GM21515 (cell line): ENCODE measurements at regions not wholly inside any gene's neighbourhood (a gene's known extent, or its start where the extent isn't known, plus 50 kb on each side); places are given as distances from the start of the nearest gene placed in this dataset.
"Not testable (repeated sequence)": the region's sequence is repeated elsewhere in the genome, so short reads cannot be mapped to it uniquely, and the experiment has no call there.

ENCODE experiments used
- ATAC-seq: cut with Tn5 transposase; IDR thresholded peaks from one replicate; pipeline ENCODE4 v1.9.1; 2021; ENCODE audit not compliant: unreplicated experiment

DNA sequence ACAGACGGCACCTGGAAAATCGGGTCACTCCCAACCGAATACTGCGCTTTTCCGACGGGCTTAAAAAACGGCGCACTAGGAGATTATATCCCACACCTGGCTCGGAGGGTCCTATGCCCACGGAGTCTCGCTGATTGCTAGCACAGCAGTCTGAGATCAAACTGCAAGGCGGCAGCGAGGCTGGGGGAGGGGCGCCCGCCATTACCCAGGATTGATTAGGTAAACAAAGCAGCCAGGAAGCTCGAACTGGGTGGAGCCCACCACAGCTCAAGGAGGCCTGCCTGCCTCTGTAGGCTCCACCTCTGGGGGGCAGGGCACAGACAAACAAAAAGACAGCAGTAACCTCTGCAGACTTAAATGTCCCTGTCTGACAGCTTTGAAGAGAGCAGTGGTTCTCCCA is 64.5 kb downstream of the SLC30A10 start:
- not testable (repeated sequence) for ATAC-seq

GRCh38 chr1:219862366-219862765 is 66.0 kb downstream of the SLC30A10 start:
- ATAC-seq = no peak

GRCh38 chr1:219858980-219859379 is 69.4 kb downstream of the SLC30A10 start:
- no peak for ATAC-seq

GRCh38 chr1:219847215-219847855 is 81.0 kb downstream of the SLC30A10 start:
- ATAC-seq = no peak

DNA sequence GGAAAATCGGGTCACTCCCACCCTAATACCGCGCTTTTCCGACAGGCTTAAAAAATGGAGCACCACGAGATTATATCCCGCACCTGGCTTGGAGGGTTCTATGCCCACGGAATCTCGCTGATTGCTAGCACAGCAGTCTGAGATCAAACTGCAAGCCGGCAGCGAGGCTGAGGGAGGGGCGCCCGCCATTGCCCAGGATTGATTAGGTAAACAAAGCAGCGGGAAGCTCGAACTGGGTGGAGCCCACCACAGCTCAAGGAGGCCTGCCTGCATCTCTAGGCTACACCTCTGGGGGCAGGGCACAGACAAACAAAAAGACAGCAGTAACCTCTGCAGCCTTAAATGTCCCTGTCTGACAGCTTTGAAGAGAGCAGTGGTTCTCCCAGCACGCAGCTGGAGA is 88.8 kb downstream of the SLC30A10 start:
- ATAC-seq = not testable (repeated sequence)

DNA sequence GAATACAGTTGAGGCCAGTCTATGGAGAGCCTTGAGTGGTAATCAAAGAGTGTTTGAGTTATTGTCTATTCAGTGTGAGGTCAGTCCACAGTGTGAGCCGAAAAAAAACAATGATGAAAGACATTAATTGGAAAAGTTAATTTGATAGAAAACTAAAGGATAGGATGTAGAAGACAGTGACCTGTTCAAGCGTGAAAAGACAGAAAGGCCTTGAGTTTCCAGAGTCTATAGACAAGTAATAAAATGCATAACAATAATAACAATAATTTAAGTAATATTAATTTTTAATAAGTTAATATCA is 90.4 kb downstream of the SLC30A10 start:
- no peak for ATAC-seq

GRCh38 chr1:219837274-219837993 is 90.9 kb downstream of the SLC30A10 start:
- peak; percentile 58 for ATAC-seq

DNA sequence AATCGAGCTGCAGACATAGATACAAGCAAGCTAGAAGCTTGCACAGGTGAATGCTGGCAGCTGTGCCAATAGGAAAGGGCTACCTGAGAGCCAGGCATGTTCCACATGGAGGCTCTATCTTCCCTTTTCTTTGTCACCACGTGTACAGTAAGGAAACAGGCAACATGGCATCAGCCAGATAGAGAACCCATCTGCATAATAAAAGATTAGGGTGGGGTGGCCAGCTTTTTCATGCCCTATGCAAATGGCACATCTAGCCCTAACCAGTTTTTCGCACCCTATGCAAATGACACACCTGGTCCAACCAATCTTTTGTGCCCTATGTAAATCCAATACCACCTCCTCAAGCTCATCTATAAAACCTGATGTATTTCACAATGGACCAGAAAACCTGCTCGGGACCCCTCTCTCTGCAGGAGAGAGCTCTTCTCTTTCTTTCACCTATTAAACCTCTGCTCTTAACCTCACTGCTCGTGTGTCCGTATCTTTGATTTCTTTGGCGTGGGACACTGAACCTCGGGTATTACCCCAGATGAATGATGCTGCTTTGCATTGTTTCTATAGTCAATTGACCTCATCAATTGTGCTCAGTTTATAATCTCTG is 93.9 kb downstream of the SLC30A10 start:
- no peak for ATAC-seq

GRCh38 chr1:219833214-219833815 is 95.0 kb downstream of the SLC30A10 start:
- no peak for ATAC-seq

DNA sequence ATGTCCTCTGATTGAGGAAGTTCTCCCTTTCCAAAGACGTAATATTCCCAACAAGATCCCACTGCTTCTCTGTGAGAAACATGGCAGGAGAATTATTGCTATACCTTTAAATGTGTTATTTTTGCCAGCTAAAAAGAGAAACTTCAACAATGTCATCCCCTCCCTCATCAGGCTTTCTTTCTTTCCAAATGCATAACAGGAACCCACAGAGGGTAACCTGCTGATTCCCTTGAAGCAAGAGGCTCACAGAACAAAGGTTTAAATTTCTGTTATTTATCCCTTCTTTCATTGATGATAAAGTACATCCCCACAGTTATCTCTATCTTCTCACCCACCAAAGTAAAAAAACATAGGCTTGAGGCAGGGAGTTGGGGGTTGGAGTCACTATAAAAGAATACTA is 102.1 kb downstream of the SLC30A10 start:
- ATAC-seq = no peak

DNA sequence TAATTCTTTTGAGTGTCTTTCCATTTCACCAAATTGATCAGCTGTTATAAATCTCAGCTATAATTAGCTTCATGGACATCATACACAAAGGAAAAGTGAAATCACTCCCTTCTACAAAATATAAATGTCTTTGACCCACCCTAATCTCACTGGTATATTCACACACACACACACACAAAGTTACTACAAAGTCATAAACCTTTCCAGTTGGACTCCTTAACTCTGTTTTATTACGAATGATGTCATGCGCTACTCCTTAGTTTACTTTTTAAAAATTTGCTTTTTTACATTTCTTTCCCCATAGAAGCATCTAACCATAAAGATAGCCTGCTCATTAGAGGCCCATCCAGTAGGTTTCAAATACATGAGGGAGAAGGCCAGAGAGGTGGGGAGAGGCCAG is 103.0 kb downstream of the SLC30A10 start:
- no peak for ATAC-seq

- no peak for ATAC-seq
Observed at GRCh38 chr1:219824338-219824737, 104.0 kb downstream of the SLC30A10 start.

DNA sequence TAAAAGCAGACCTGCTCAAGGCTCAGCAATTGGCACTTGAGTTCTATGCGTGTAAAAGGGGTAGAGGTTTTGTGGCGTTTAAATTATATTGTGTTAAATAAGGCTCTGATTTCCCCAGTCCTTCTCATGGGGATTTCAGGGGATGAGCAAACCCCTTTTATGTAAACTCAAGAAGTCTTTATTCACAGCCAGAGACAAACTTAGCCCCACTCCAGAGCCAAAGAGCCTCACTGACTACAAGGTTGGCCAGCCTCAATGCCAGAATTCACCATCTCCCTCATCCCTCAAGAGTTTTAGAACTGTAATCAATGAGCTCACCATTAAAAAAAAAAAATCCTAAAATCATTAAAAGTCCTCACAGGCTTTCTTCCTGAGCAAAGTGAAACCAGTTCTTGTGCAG is 107.8 kb downstream of the SLC30A10 start:
- ATAC-seq = no peak

GRCh38 chr1:219817914-219818313 is 110.4 kb downstream of the SLC30A10 start:
- no peak for ATAC-seq

DNA sequence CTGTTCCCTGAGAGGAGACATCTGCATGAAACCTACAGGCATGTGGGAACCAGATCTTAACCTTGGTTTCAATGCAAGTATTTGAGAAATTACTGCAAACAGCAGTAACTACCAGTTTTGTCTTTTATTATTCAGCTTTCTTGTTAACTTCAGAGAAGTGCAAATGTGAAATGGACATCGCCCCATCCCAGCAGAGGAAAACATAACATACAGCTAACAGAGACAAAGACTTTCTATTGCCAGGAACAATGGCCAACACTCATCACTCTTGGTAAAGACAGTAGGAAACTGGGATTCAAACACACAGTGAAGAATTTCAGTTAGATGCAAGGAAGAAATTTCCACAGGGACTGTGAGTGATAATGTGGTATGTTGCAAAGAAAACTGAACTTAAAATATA is 115.1 kb downstream of the SLC30A10 start:
- no peak for ATAC-seq

DNA sequence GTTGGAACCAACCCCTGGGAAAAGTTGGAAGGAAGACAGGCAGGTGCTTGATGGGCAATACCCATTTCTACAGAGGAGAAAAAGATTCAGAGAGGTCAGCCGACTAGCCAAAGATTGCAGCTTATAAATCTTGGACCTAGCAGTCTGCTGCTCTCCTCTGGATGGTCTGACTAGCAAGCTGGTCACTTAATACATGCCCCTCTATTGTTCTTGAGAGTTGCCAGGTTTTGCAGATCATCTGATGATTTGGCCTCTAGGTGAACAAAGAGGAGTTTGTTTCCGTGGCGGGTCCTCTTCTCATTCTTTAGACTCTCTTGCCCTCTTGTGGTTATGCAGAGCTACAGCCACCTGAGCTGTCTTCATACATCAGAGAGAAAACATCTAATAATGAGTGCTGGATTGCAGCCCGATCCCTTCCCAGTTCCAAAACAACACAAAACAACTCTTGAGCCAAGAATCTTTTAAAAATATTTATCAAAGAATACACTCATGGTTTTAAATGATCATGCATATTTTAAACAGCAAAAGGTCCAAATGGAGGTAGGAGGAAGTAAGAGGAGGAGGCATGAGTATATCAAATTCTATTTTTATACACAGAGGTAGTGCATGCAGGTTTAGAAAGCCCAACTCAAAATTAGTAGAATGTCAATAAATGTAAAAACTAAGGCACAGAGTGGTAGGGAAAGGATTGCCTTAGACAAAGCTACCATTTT is 115.7 kb downstream of the SLC30A10 start:
- peak; percentile 92 for ATAC-seq

GRCh38 chr1:219812086-219812485 is 116.3 kb downstream of the SLC30A10 start:
- no peak for ATAC-seq

DNA sequence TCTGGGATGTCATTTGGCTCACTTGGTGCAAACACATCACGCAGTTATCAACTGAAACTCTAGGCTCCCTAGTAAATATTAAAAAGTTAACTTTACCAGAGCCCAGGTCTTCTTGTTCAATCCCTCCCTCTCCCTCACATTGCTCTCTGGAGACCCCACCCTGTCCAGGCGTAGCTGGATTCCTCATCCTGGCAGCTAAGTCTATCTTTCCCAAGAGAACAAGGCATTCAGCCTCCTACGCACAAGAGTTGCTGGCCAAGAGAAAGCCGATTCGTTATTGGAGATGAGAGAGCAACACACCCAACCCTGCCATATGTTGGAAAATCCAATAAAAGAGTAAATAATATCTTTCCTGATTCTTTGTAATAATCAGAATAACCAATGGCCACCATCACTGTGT is 117.9 kb downstream of the SLC30A10 start:
- no peak for ATAC-seq

- no peak for ATAC-seq
Observed at GRCh38 chr1:219808790-219809189, 119.6 kb downstream of the SLC30A10 start.

DNA sequence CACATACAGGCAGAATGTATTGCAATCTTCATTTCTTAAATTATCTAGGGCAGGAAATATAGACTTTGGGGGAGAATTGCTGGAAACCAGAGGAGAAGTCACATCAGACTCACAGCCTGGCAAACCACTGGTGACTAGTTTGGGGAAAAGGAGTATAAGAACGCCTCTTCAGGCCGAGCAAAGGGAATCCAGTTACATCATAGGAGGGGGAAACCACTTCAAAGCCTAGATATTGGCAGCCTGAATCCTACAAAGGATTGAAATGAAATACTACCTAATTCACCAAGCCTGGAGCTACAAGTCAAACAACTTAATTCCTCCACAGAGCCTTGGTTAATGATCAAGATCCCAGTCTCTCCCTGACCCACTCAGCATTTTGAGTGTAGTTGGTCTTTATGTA is 121.7 kb downstream of the SLC30A10 start:
- no peak for ATAC-seq

- no peak for ATAC-seq
Observed at GRCh38 chr1:219806020-219806419, 122.3 kb downstream of the SLC30A10 start.

DNA sequence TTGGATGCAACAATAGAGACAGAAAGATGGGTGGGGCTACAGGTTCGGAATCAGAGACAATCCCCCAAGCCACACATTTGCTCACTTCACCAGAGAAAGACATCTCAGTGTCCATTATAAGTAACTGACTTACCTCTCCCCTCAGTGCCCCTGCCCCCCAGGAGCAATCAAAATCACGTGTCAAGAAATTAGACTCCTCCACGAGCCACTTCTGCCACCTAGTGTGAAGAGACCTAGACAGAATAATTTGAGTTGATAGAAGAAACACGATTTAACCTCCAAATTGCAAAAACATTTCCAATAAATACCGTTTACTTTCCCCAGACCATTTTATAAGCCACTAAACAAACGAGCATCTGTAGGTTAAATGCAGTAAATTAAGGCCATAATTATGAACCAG is 123.2 kb downstream of the SLC30A10 start:
- no peak for ATAC-seq
